HG03066 (cell line): ENCODE measurements at regions not wholly inside any gene's neighbourhood (a gene's known extent, or its start where the extent isn't known, plus 50 kb on each side); places are given as distances from the start of the nearest gene placed in this dataset.

ENCODE experiments used
- ATAC-seq: cut with Tn5 transposase; IDR thresholded peaks from one replicate; pipeline ENCODE4 v1.9.1; 2021; ENCODE audit warnings: low read depth; ENCODE audit not compliant: unreplicated experiment

DNA sequence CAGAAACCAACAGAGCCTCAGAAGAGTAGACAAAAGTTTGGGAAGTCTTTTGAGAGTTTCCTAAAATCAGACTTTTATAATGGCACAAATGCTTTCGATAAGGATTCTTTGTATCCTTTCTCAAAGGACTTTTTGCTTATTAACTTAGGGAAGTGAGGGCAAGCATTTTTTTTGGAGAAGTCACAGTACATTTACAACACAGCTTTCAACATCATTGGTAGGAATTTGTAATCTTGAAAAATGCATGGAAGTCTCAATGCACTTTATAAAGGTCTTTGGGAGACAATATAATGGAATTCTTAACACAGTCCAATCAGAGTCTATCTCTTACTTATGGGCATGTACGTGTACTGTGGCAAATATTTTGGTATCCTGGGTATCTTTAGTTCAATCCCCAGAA, 325.8 kb upstream of the NR5A2 start:
- no peak for ATAC-seq

DNA sequence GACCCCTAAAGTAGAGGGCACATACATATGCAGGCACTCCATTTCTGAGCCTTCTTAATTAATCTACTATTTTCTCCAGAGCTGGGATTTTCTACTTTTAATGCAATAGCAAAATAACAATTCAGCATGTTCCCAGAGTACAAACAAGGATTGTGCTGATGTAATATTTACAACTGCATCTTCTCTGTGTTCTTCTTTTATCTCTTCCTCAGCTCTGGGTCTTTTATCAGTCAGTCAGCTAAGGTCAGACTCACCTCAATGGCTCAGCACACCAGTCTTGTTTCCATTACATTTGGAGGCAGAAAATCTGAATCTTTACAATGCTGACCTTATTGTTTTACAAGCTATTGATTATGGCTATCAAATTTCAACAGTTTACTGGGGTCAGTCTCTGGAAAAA, 323.3 kb upstream of the NR5A2 start:
- ATAC-seq = no peak

DNA sequence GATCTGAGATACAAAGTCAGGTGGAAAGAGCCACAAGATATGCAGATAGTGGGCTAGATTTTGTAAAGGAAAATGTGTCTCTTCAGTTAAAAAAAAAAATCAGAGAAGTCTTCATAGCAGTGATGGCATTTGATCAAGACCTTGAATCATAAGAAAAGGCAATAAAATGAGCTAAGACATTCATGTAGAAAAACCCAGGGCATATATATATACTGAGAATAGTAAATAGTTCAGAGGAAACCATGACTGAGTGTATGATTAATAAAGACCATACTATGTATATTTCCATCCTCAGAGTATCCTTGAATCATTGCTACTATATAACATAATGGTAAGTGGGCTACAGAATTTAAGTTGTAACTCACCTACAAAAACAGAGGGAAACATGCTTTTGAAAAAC, 321.7 kb upstream of the NR5A2 start:
- ATAC-seq = no peak

DNA sequence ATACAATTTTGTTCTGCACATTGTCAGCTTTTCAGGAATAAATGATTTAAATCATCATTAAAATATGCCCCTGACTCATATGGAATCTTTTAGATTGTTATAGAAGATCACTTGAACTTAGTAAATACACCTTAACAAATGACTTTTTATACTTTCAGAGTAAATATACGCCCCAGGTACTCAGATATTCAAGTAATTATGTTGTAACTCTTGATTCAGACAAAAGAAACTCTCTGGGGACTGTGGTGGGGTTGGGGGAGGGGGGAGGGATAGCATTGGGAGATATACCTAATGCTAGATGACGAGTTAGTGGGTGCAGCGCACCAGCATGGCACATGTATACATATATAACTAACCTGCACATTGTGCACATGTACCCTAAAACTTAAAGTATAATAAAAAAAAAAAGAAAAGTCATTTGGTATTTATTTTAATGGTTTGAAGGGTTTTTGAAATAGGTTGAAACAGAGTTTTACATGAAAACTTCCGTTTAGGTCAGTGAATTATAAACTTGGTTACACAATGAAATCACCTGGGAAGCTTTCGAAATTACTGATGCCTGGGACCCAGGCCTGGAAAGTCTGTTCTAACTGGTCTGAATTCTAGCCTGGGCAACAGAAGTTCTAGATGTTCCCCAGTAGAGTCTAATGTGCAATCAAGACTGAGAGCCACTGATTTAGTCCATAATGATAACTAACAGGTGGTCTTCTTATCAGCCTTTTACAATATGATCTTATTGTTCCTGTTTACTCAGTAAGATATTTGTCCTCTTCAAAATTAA, 320.5 kb upstream of the NR5A2 start:
- ATAC-seq = no peak

DNA sequence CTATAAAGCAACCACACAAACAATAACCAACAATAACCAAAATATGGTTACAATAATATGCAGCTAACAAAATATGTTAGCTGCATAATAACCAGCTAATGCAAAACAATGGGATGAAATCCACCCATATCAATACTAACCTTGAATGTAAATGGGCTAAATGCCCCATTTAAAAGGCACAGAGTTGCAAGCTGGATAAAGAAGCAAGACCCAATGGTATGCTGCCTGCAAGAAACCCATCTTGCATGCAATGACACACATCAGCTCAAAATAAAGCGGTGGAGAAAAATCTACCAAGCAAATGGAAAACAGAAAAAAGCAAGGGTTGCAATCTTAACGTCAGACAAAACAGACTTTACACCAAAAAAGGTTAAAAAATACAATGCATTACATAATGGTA, 316.5 kb upstream of the NR5A2 start:
- ATAC-seq = no peak

DNA sequence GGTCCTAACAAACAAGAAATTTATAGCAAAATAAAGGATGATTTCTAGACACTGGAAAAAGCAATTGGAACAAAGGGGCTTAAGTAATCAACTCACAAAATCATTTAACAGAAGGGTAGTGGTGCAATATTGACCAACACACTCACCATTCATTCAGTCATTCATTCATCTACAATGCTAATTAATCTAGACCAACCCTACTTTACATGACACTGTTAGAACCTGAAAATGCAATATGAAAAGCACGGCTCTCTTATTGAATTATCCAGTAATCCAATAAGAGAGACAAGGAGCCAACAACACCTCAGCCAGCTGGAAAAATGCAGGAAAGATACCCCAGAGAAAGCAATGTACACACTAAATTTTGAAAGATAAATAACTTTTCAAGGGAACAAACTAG, 310.8 kb upstream of the NR5A2 start:
- ATAC-seq = no peak

DNA sequence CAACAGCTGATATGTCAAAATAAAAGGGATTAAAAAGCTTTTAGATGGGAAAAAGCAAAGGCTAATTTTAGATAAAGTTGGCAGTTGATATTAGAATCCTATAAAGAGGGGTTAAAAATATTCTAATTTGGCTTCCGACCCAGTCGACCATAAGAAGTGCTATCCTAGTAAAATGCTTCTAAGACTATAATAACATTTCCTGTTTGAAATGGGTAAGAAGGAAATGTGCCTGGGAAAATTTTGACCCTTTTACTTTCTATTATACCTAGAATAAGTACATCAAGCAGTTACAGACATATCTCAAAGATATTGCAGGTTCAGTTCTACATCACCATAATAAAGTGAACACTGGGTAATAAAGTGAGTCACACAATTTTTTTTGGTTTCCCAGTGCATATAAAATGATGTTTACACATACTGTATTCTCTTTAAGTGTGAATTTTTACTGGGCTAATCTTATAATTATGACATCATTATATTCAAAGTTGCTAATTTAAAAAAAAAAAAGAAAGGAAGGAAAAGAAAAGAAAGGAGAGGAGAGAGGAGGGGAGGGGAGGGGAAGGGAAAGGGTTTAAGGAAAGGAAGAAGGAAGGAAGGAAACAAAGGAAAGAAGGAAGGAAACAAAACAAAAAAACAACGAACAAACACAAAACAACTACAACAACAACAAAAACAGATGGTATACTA, 308.2 kb upstream of the NR5A2 start:
- no peak for ATAC-seq

DNA sequence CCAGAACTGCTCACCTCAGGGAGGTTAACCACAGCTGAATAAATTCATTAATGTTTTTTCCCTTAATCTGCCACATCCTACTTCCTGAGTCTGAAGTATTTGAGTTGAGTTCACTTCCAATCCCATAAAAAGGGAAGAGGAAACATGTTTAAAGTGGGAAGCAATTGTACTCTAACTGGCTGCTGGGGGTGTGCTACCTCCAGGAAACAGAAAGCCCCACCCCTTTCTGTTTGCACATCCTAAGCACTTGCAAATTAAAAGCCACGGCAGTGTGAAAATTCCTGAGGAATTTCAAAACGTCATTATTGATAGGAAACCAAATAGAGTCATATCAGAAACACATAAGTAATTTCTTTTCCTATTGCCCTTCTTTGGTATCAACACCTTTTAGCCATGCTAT, 307.0 kb upstream of the NR5A2 start:
- no peak for ATAC-seq

DNA sequence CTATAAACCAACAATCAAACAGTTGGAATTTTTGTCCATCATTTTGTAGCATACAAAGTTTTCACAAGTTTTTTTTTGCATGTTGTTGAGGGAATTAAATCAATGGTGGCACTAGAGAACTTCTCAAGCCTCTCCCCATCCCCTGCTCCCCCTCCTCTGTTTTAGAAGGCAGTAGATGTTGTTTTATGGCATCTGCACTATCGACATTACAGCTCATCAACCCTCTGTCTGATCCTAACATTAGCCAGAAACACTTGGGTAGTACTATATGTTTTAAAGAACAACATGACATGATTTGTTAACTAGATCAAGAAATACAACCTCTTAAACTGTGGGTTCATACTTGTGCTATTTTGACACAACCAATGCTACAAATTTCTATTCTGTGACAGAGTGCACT, 306.5 kb upstream of the NR5A2 start:
- ATAC-seq = no peak

DNA sequence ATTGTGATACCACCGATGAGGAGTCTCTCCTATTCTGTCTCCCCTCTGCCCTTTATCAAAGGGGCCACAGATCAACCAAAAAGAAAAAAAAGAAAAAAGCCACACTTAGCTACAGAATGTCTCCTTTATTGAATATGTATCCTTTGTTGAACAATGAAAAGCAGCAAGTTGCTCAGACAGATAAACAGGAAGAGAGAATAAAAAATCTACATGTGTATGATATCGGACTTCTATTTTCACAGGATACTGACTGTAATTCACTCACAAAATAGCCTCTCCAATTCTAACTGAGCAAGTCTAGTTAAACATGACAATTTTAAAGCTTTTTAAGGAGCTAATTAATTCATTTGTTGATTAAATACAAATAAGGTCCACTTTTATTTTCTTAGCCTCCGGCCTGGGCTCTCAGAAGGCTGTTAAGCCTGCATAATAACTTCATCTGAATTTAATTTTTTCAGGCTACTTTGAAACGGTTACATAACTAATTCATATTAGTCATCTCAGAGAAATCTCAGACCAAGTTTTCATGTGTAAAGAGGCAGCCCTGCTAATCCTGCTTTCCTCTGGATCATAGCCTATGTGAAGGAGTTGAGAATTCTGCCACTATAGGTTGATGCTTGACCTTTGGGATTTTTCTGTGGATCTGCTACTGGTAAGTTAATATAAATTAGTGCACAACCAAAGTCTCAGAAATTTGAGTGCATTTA, 304.1 kb upstream of the NR5A2 start:
- ATAC-seq = no peak

DNA sequence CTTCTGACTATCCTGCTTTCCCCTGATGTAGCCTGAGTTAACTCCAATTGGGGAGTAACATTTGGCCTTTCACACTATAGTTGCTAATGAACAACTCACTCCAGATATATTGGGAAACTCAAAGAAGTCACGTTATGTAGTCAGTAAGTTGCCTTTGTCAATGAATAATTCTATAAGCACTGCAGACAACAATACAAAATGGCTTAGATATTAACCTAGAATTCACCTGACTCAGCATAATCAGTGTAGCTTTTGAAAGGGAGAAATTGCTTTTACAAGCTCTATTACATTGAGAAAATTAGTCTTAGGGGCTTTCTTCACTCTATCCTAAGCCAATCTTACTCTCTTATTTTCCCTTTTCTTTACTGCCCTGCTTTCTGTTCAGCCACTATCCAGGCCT, 303.5 kb upstream of the NR5A2 start:
- no peak for ATAC-seq

DNA sequence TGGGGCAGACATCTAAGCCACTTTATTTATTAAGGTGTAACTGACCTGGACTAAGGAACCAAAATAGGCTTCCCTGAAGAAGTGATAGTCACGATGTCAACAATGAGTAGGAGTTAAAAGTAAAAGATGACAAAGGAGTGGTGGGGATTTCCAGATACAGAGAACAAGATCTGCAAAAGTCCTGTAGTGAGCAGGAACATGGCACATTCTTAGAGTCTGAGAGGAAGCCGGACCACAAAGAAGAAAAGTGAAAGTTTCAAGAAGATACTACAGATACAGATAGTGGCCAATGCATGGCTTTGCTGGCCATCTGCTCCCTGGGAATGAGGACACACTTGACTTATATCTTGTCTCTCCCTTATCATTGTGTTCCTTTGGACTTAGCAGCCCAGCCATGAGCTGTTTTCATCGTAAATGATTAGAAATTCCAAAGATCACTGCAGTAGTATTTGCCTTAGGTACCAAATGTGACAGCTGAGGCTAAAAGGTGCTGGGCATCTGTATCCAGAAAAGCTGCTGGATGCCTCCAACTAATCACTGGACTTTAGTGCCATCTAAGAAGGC, 302.4 kb upstream of the NR5A2 start:
- no peak for ATAC-seq

DNA sequence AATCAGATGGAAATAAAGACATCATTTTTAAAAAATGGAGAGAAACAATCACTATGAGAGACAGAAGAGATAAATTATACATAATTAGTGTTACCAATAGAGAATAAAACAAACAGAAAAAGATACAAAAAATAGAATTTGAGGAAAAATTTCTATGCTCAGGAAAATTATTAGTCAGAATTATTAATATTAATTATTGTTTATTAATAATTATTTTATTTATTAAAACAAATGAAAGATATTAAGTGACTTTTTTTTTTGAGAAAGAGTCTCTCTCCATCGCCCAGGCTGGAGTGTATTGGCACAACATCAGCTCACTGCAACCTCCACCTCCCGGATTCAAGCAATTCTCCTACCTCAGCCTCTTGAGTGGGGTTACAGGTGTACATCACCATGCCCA, 299.8 kb upstream of the NR5A2 start:
- no peak for ATAC-seq

DNA sequence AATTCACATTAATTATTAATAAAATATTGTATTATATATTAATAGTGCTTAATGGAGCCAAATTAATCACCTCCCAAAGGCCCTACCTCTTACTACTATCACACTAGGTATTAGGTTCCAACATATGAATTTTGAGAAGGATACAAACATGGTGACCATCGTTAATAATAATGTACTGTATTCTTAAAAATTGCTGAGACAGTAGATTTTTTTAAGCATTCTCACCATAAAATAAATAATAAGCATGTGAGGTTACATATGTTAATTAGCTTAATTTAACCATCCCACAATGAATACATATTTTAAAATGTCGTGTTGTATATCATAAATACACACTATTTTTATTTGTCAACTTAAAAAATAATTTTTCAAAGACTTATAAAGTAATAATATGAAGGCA, 299.2 kb upstream of the NR5A2 start:
- ATAC-seq = no peak

DNA sequence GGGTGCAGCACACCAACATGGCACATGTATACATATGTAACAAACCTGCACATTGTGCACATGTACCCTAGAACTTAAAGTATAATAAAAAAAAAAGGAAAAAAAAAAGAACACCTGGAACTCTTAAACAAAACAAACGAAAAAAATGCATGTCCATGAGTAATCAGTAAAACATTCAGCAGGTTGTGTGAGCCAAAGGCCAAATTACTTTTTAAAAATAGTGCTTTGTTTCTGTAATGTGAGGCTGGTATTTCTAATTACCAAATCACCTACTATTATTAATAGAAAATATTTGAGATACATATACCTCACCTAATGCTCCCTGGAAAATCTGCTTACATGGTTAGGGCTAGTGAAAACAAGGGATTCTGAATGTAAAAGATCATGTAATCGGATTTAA, 294.4 kb upstream of the NR5A2 start:
- no peak for ATAC-seq

DNA sequence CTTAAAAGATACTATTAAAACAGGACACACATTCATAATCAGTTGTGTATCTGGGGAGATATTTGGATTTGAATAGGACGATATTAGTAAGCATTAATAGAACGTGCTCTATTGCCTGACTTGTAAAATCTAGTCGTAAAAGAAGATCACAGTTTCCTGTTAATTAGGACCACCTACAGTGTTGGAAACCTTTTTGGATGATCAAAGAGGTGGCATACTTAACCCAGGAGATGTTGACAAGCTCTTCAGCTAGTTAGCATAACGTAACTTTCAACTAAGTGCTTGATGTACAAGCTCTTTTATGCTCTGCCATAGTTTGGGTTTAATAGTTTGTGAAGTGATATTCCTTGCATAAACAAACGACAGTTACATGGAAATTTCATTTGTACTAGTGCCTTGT, 293.3 kb upstream of the NR5A2 start:
- no peak for ATAC-seq

DNA sequence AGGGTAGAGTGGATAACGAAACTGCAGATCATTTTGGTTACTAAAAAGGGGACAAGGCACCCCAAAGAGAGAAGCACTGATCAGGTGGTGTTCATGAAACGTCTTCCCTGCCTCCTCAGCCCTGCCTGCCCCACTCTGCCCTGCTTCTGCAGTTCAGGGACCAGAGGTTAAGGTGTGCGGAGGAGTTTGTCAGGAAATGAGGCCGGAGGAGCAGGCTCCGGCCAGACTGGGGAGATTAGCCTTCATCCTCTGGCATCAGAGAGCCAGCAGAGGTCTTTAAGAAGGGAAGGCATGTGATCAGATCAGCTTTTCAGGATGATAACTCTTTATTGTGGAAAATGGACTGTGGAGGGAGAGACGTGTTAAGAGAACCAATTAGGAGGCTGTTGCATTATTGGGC, 291.9 kb upstream of the NR5A2 start:
- no peak for ATAC-seq

DNA sequence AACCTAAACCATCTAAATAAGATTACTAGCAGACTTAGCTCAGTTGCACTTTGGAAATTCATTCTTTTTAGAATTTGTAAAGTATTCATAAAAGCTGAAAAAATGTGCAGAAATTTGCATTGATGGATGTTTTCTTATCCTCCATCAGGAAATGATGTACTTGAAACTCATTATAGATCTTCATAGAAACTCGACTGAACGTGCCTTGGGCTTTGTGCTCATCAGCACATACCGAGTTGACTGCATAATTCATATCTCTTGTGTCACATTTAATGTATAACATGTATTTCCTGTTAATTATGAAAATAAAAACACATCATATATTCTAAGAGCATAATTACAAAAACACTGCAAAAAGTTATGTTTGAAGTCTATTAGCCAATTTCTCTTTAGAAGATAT, 290.9 kb upstream of the NR5A2 start:
- no peak for ATAC-seq

DNA sequence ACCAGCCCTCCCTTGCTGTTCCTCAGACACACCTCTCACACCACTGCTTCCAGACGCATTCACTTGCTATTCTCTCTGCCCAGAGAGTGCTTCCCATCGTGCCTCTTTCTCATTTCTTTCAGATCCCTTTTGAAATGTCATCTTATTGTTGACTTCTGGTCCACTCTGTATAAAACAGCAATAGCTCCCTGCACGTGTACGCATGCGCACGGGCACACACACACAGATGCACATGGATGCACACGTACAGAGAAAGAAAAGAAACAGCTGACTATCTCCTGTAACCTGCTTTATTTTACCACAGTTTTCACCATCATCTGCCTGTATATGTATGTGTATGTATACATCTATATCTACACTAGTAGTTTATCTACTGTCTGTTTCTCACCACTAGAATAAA, 285.9 kb upstream of the NR5A2 start:
- no peak for ATAC-seq

DNA sequence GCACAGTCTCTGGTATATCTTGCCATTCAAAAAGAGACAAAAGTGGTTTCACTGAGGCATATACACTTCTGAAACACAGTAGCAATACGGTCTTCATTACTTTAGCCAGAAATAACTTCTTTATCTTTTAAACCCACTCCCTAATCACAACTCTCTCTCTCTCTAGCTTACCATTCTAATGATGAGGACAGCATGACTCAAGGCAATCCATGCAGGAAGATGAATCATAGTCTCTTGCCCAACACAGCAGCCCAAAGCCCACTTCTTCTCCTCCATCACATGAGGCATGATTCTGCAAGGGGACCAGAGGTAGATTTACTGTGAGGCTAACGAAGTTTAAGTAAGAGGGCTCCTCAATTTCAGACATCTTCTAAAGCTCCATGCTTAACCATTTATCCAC, 285.0 kb upstream of the NR5A2 start:
- ATAC-seq = no peak

DNA sequence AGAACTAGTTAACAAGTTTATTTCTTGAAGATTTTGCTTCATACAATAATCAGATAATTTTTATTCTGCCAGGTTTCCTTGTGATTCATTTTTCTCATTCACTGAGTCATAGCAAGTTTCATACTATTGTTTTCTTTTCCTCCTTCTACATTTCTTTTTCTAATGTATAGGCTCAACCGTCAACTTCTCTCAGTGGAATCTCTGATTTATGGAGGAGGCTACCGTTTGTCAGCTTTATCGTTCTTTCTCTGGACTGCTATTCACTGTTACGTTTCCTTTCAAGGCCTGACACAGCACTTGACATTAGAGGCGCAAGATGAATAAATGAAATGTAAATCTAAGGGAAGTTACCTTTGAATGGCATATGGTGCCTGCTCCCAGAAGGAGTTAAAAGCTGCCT, 284.3 kb upstream of the NR5A2 start:
- ATAC-seq = no peak
